MCF 10A (cell line): ENCODE measurements at regions not wholly inside any gene's neighbourhood (a gene's known extent, or its start where the extent isn't known, plus 50 kb on each side); places are given as distances from the start of the nearest gene placed in this dataset.

Source experiments
- BruUV-seq: library from RNA; stranded (reverse); fragments of 400-500 nt; replicated peaks from 2 replicates; lab custom pipeline; 2021; lab: Mats Ljungman, UMichigan
- CTCF ChIA-PET: fragments of 300-600 bp; sonication (Branson Sonifier 250); formaldehyde crosslinking; extraction: SDS; loops from one replicate; lab custom pipeline; 2021; ENCODE audit warnings: antibody characterized with exemption, inconsistent platforms; lab: Yijun Ruan, JAX
- POLR2A ChIA-PET: fragments of 300-600, 350-650 bp; sonication (Branson Sonifier 250); formaldehyde crosslinking; extraction: SDS; loops from one replicate; lab custom pipeline; 2020; ENCODE audit warnings: antibody characterized with exemption, inconsistent platforms; lab: Yijun Ruan, JAX
- DNase-seq: peaks from one replicate; pipeline ENCODE4 v3.0.0-alpha.2; 2018; ENCODE audit not compliant: unreplicated experiment
- H3K27ac Mint-ChIP-seq: one replicate; pipeline ENCODE4 v1.8.0; 2022; ENCODE audit warnings: mild to moderate bottlenecking, low read depth, mixed read lengths; ENCODE audit not compliant: unreplicated experiment
- H3K27me3 Mint-ChIP-seq: one replicate; pipeline ENCODE4 v1.8.0; 2022; ENCODE audit warnings: mixed read lengths; ENCODE audit not compliant: insufficient read depth, unreplicated experiment
- H3K36me3 Mint-ChIP-seq: one replicate; pipeline ENCODE4 v1.8.0; 2022; ENCODE audit warnings: mild to moderate bottlenecking, moderate library complexity, mixed read lengths; ENCODE audit not compliant: insufficient read depth, unreplicated experiment
- H3K4me1 Mint-ChIP-seq: one replicate; pipeline ENCODE4 v1.8.0; 2022; ENCODE audit warnings: mixed read lengths; ENCODE audit not compliant: insufficient read depth, unreplicated experiment
- H3K4me3 Mint-ChIP-seq: one replicate; pipeline ENCODE4 v1.8.0; 2022; ENCODE audit warnings: mild to moderate bottlenecking, moderate library complexity, mixed read lengths; ENCODE audit not compliant: unreplicated experiment
- H3K9me3 Mint-ChIP-seq: one replicate; pipeline ENCODE4 v1.8.0; 2022; ENCODE audit warnings: mixed read lengths; ENCODE audit not compliant: unreplicated experiment
- CTCF ChIP-seq: fragments of 200-600 bp; IDR thresholded peaks from one replicate; pipeline ENCODE4 v1.8.0; 2022; ENCODE audit warnings: antibody characterized with exemption, mild to moderate bottlenecking; ENCODE audit not compliant: unreplicated experiment
- intact Hi-C: fragments of 100-400 bp; cut with micrococcal nuclease; formaldehyde crosslinking; loops from 2 replicates; pipeline ENCODE4 v1.14.1; 2022

GRCh38 chrX:96052078-96052477, 632.6 kb upstream of the DIAPH2 start:
- BruUV-seq: no TSS peak
- ChIA-PET CTCF (no interaction called here), POLR2A (no interaction called here)
- no peaks in the 10 kb centered on the region for H3K4me1 Mint-ChIP-seq
- intact Hi-C loops: no loop called here
- no peaks in the 10 kb centered on the region for H3K27me3 Mint-ChIP-seq
- no peak for TF ChIP-seq CTCF
- H3K9me3 Mint-ChIP-seq: no peaks in the 10 kb centered on the region
- no peak for DNase-seq
- H3K36me3 Mint-ChIP-seq: no peaks in the 10 kb centered on the region
- H3K4me3 Mint-ChIP-seq: no peak overlapping the region
- no peak overlapping the region for H3K27ac Mint-ChIP-seq

- intact Hi-C loops: no loop called here
- no peaks in the 10 kb centered on the region for H3K36me3 Mint-ChIP-seq
- no peaks in the 10 kb centered on the region for H3K27me3 Mint-ChIP-seq
- ChIA-PET POLR2A (interaction anchor here (0.6 kb wide), 1 partner anchor 46 kb away, joined by 4 read pairs; no protein-coding TSS in a partner anchor), CTCF (no interaction called here)
- no peak overlapping the region for H3K4me3 Mint-ChIP-seq
- H3K27ac Mint-ChIP-seq: no peak overlapping the region
- TF ChIP-seq CTCF: no peak
- H3K9me3 Mint-ChIP-seq: peaks cover 8% of the 10 kb centered on the region
- H3K4me1 Mint-ChIP-seq: no peaks in the 10 kb centered on the region
- no TSS peak for BruUV-seq
- DNase-seq: no peak
Measured at GRCh38 chrX:96081891-96082290, 602.8 kb upstream of the DIAPH2 start.

GRCh38 chrX:96094616-96095015, 590.0 kb upstream of the DIAPH2 start:
- ChIA-PET CTCF (no interaction called here), POLR2A (no interaction called here)
- H3K9me3 Mint-ChIP-seq: no peaks in the 10 kb centered on the region
- H3K27ac Mint-ChIP-seq: no peak overlapping the region
- peaks cover 17% of the 10 kb centered on the region for H3K27me3 Mint-ChIP-seq
- no TSS peak for BruUV-seq
- no peaks in the 10 kb centered on the region for H3K4me1 Mint-ChIP-seq
- intact Hi-C loops: no loop called here
- no peak for DNase-seq
- H3K4me3 Mint-ChIP-seq: no peak overlapping the region
- TF ChIP-seq CTCF: no peak
- H3K36me3 Mint-ChIP-seq: no peaks in the 10 kb centered on the region

- POLR2A ChIA-PET: no interaction called here
- Mint-ChIP-seq H3K9me3 (no peaks in the 10 kb centered on the region), H3K4me1 (no peaks in the 10 kb centered on the region), H3K27ac (no peak overlapping the region), H3K36me3 (no peaks in the 10 kb centered on the region), H3K27me3 (peaks cover 17% of the 10 kb centered on the region), H3K4me3 (no peak overlapping the region)
- no peak for TF ChIP-seq CTCF
- intact Hi-C loops: no loop called here
- CTCF ChIA-PET: no interaction called here
- DNase-seq: no peak
- no TSS peak for BruUV-seq
Measured at GRCh38 chrX:96098471-96098870, 586.2 kb upstream of the DIAPH2 start.
